H9 (cell line): ENCODE measurements at regions not wholly inside any gene's neighbourhood (a gene's known extent, or its start where the extent isn't known, plus 50 kb on each side); places are given as distances from the start of the nearest gene placed in this dataset.

ENCODE experiments used
- DNase-seq: peaks from one replicate; pipeline ENCODE4 v3.0.0-alpha.2; 2017
- H2AFZ ChIP-seq: one replicate; pipeline ENCODE4 v1.6.1; 2013; ENCODE audit warnings: mild to moderate bottlenecking, low read length, control low read depth, moderate library complexity
- H2AK5ac ChIP-seq: 2 replicates; pipeline ENCODE4 v1.6.1; 2013; ENCODE audit warnings: low read length, control low read depth, mixed read lengths; ENCODE audit not compliant: insufficient read length
- H2BK120ac ChIP-seq: one replicate; pipeline ENCODE4 v1.6.1; 2013; ENCODE audit warnings: low read depth, mild to moderate bottlenecking, low read length, control low read depth, inconsistent platforms; ENCODE audit not compliant: poor library complexity, severe bottlenecking
- H2BK12ac ChIP-seq: 2 replicates; pipeline ENCODE4 v1.6.1; 2013; ENCODE audit warnings: low read length, control low read depth, mixed read lengths, low read depth; ENCODE audit not compliant: insufficient read length
- H2BK15ac ChIP-seq: 2 replicates; pipeline ENCODE4 v1.6.1; 2013; ENCODE audit warnings: low read depth, low read length, control low read depth
- H2BK20ac ChIP-seq: one replicate; pipeline ENCODE4 v1.6.1; 2013; ENCODE audit warnings: low read depth, mild to moderate bottlenecking, low read length, control low read depth, inconsistent platforms; ENCODE audit not compliant: poor library complexity, severe bottlenecking
- H2BK5ac ChIP-seq: 2 replicates; pipeline ENCODE4 v1.6.1; 2013; ENCODE audit warnings: low read length, control low read depth, mixed read lengths; ENCODE audit not compliant: insufficient read length
- H3K14ac ChIP-seq: 2 replicates; pipeline ENCODE4 v1.6.1; 2013; ENCODE audit warnings: low read length, control low read depth; ENCODE audit not compliant: insufficient read depth
- H3K18ac ChIP-seq: 2 replicates; pipeline ENCODE4 v1.6.1; 2013; ENCODE audit warnings: low read depth, mild to moderate bottlenecking, mixed read lengths, low read length, control low read depth; ENCODE audit not compliant: insufficient read length
- H3K23ac ChIP-seq: 2 replicates; pipeline ENCODE4 v1.6.1; 2013; ENCODE audit warnings: low read length, control low read depth, mixed read lengths, low read depth; ENCODE audit not compliant: insufficient read length
- H3K23me2 ChIP-seq: 2 replicates; pipeline ENCODE4 v1.6.1; 2013; ENCODE audit warnings: low read depth, mild to moderate bottlenecking, mixed read lengths, low read length, control low read depth; ENCODE audit not compliant: insufficient read length, poor library complexity, severe bottlenecking
- H3K27ac ChIP-seq: 2 replicates; pipeline ENCODE4 v1.5.1; 2013; ENCODE audit warnings: low read length, control low read depth, mixed read lengths, low read depth; ENCODE audit not compliant: insufficient read length
- H3K27me3 ChIP-seq: 2 replicates; pipeline ENCODE4 v1.6.1; 2013; ENCODE audit warnings: low read length, control low read depth, inconsistent platforms; ENCODE audit not compliant: insufficient read depth
- H3K4ac ChIP-seq: 2 replicates; pipeline ENCODE4 v1.6.1; 2013; ENCODE audit warnings: low read depth, mild to moderate bottlenecking, control low read depth, inconsistent platforms, low read length, moderate library complexity
- H3K4me1 ChIP-seq: 2 replicates; pipeline ENCODE4 v1.6.1; 2013; ENCODE audit warnings: low read length, control low read depth, inconsistent platforms; ENCODE audit not compliant: insufficient read depth
- H3K4me2 ChIP-seq: 2 replicates; pipeline ENCODE4 v1.6.1; 2013; ENCODE audit warnings: low read length, control low read depth, mixed read lengths; ENCODE audit not compliant: insufficient read length, insufficient read depth
- H3K56ac ChIP-seq: 2 replicates; pipeline ENCODE4 v1.6.1; 2013; ENCODE audit warnings: low read depth, mild to moderate bottlenecking, mixed read lengths, low read length, control low read depth; ENCODE audit not compliant: insufficient read length
- H3K79me1 ChIP-seq: 2 replicates; pipeline ENCODE4 v1.6.1; 2013; ENCODE audit warnings: low read depth, mild to moderate bottlenecking, moderate library complexity, low read length, control low read depth, inconsistent platforms; ENCODE audit not compliant: insufficient read depth, poor library complexity, severe bottlenecking
- H3K79me2 ChIP-seq: 2 replicates; pipeline ENCODE4 v1.6.1; 2013; ENCODE audit warnings: low read length, control low read depth, inconsistent platforms; ENCODE audit not compliant: insufficient read depth
- H3K9ac ChIP-seq: 2 replicates; pipeline ENCODE4 v1.6.1; 2013; ENCODE audit warnings: low read length, control low read depth, mixed read lengths; ENCODE audit not compliant: insufficient read length; ENCODE audit errors: extremely low read depth
- H3K9me3 ChIP-seq: one replicate; pipeline ENCODE4 v1.6.1; 2013; ENCODE audit warnings: low read depth, low read length, inconsistent platforms; ENCODE audit not compliant: control insufficient read depth
- H3T11ph ChIP-seq: one replicate; pipeline ENCODE4 v1.6.1; 2013; ENCODE audit warnings: mild to moderate bottlenecking, low read length, control low read depth, inconsistent platforms
- H4K20me1 ChIP-seq: one replicate; pipeline ENCODE4 v1.6.1; 2013; ENCODE audit not compliant: control insufficient read depth, insufficient read length, insufficient read depth
- H4K5ac ChIP-seq: 2 replicates; pipeline ENCODE4 v1.6.1; 2013; ENCODE audit warnings: low read depth, mild to moderate bottlenecking, mixed read lengths, low read length, control low read depth; ENCODE audit not compliant: insufficient read length
- H4K8ac ChIP-seq: replicated peaks from 2 replicates; pipeline ENCODE4 v1.6.1; 2013; ENCODE audit warnings: low read length, control low read depth, mixed read lengths, low read depth; ENCODE audit not compliant: insufficient read length
- H4K91ac ChIP-seq: 2 replicates; pipeline ENCODE4 v1.6.1; 2013; ENCODE audit warnings: low read depth, mild to moderate bottlenecking, moderate library complexity, mixed read lengths, low read length, control low read depth; ENCODE audit not compliant: insufficient read length
- H3K27ac Mint-ChIP-seq, 3 experiments: 2 replicates in 2 of 3; 3 replicates in 1 of 3; pipeline ENCODE4 v1.8.0; 2020 to 2021; ENCODE audit warnings: mixed read lengths in 3 of 3, mild to moderate bottlenecking in 1 of 3, moderate library complexity in 1 of 3
- H3K27me3 Mint-ChIP-seq: 2 replicates; pipeline ENCODE4 v1.8.0; 2021; ENCODE audit warnings: low read depth, mild to moderate bottlenecking, moderate library complexity, mixed read lengths
- H3K36me3 Mint-ChIP-seq, 3 experiments: 2 replicates in 2 of 3; 3 replicates in 1 of 3; pipeline ENCODE4 v1.8.0; 2020 to 2021; ENCODE audit warnings: low read depth in 3 of 3, mixed read lengths in 3 of 3; ENCODE audit not compliant: insufficient read depth in 1 of 3
- H3K4me1 Mint-ChIP-seq, 2 experiments: 2 replicates each; pipeline ENCODE4 v1.8.0; 2020; ENCODE audit warnings: mixed read lengths in 2 of 2
- H3K4me3 Mint-ChIP-seq, 2 experiments: 2 replicates in 1 of 2; 3 replicates in 1 of 2; pipeline ENCODE4 v1.8.0; 2020 to 2021; ENCODE audit warnings: mild to moderate bottlenecking in 2 of 2, mixed read lengths in 2 of 2, moderate library complexity in 1 of 2
- H3K9me3 Mint-ChIP-seq, 2 experiments: 2 replicates in 1 of 2; 3 replicates in 1 of 2; pipeline ENCODE4 v1.8.0; 2020; ENCODE audit warnings: mild to moderate bottlenecking in 2 of 2, mixed read lengths in 2 of 2, moderate library complexity in 1 of 2
- CTCF ChIP-seq: fragments of 200-600 bp; sonication (generic); conservative IDR thresholded peaks from 3 replicates; pipeline ENCODE4 v1.8.0; 2021; ENCODE audit warnings: antibody characterized with exemption, mild to moderate bottlenecking
- WGBS: extraction: QIAGEN DNeasy Blood & Tissue Kit; methylation state at CpG from one replicate; pipeline ENCODE4 v1.1.7; 2013; ENCODE audit warnings: missing lambda C conversion rate, low lambda C conversion rate, mixed read lengths; ENCODE audit not compliant: insufficient read length; ENCODE audit errors: extremely low coverage; 5-methylcytosine and 5-hydroxymethylcytosine counted together

- H3K27ac Mint-ChIP-seq: peak overlapping the region; percentile 13 to 25 (median 21); a peak in 4 of 7 replicates
- Histone ChIP-seq H3K23ac (no peak overlapping the region), H3K23me2 (no peaks in the 10 kb centered on the region), H3K79me1 (no peaks in the 10 kb centered on the region), H2BK5ac (no peak overlapping the region), H3K79me2 (no peaks in the 10 kb centered on the region), H2BK120ac (no peak overlapping the region), H3K4ac (no peak overlapping the region), H4K8ac (no peak overlapping the region), H2AFZ (no peak overlapping the region), H3K4me1 (peaks cover 5% of the 10 kb centered on the region; the same call in 1 of the 2 replicates), H4K20me1 (no peaks in the 10 kb centered on the region), H3K56ac (no peak overlapping the region), H3K18ac (no peak overlapping the region), H3K9ac (no peak overlapping the region), H4K5ac (no peak overlapping the region), H3K14ac (no peak overlapping the region), H3K4me2 (no peak overlapping the region), H3K27me3 (no peaks in the 10 kb centered on the region), H3K27ac (no peak overlapping the region), H3K9me3 (no peaks in the 10 kb centered on the region), H3T11ph (no peak overlapping the region), H2BK12ac (no peak overlapping the region), H2BK15ac (no peak overlapping the region), H4K91ac (no peak overlapping the region), H2AK5ac (no peak overlapping the region), H2BK20ac (no peak overlapping the region)
- H3K27me3 Mint-ChIP-seq: peaks cover 6% of the 10 kb centered on the region
- peaks cover 0 to 8% (median 2%) of the 10 kb centered on the region in 3 experiments; a peak in 3 of 7 replicates for H3K36me3 Mint-ChIP-seq
- peak; percentile 62 for DNase-seq
- peak overlapping the region in 1 of 2 experiments; percentile 53; a peak in 1 of 5 replicates for H3K4me3 Mint-ChIP-seq
- H3K4me1 Mint-ChIP-seq: peaks cover 40 to 58% of the 10 kb centered on the region in 2 experiments
- no CpG with 5 or more reads among the region's 5 CpGs for WGBS
- H3K9me3 Mint-ChIP-seq: peaks cover 8 to 11% of the 10 kb centered on the region in 2 experiments
- TF ChIP-seq CTCF: peak; percentile 33; the same call in 1 of the 3 replicates
These were observed 85.5 kb upstream of the RPL38 start for GRCh38 chr17:74117999-74118421.
